Upper lobe of right lung (tissue), 1 donor: ENCODE measurements at regions not wholly inside any gene's neighbourhood (a gene's known extent, or its start where the extent isn't known, plus 50 kb on each side); places are given as distances from the start of the nearest gene placed in this dataset.
"Not testable (repeated sequence)": the region's sequence is repeated elsewhere in the genome, so short reads cannot be mapped to it uniquely, and the experiment has no call there.

Experiments
- ATAC-seq: fragments of 200-7000 bp; cut with Tn5 transposase; one replicate; pipeline ENCODE4 v1.9.1; 2020; ENCODE audit warnings: mild to moderate bottlenecking, moderate library complexity
- DNase-seq: peaks from one replicate; pipeline ENCODE4 v3.0.0-alpha.2; 2020
- H3K27ac ChIP-seq: fragments of 200-600 bp; one replicate; pipeline ENCODE4 v1.8.0; 2022
- H3K27me3 ChIP-seq: fragments of 200-600 bp; one replicate; pipeline ENCODE4 v1.8.0; 2022; ENCODE audit warnings: mild to moderate bottlenecking
- H3K36me3 ChIP-seq: fragments of 200-600 bp; one replicate; pipeline ENCODE4 v1.8.0; 2022
- H3K4me1 ChIP-seq: fragments of 200-600 bp; one replicate; pipeline ENCODE4 v1.8.0; 2022
- H3K4me3 ChIP-seq: fragments of 200-600 bp; one replicate; pipeline ENCODE4 v1.8.0; 2022; ENCODE audit warnings: mild to moderate bottlenecking
- H3K9me3 ChIP-seq: fragments of 200-600 bp; one replicate; pipeline ENCODE4 v1.8.0; 2022
- CTCF ChIP-seq: fragments of 200-600 bp; IDR thresholded peaks from one replicate; pipeline ENCODE4 v1.8.0; 2022; ENCODE audit warnings: antibody characterized with exemption
- intact Hi-C: fragments of 100-400 bp; cut with DNase I; formaldehyde crosslinking; loops from one replicate; pipeline ENCODE4 v1.11.0; 2022
- donor health status: DM: no; HTN: yes; CAD: no; lungs with severe emphysema.

- no peak for ATAC-seq
- Histone ChIP-seq H3K4me3 (no peak overlapping the region), H3K36me3 (no peaks in the 10 kb centered on the region), H3K27ac (no peak overlapping the region), H3K4me1 (no peaks in the 10 kb centered on the region), H3K9me3 (no peaks in the 10 kb centered on the region), H3K27me3 (no peaks in the 10 kb centered on the region)
- intact Hi-C loops: no loop called here
- no peak for TF ChIP-seq CTCF
- no peak for DNase-seq
Measured at GRCh38 chr12:60752589-60752988, 1156.8 kb downstream of the SLC16A7 start.

GRCh38 chr12:60758224-60758623 lies 1162.4 kb downstream of the SLC16A7 start:
- H3K36me3 ChIP-seq: no peaks in the 10 kb centered on the region

GRCh38 chr12:60760965-60761364 lies 1165.1 kb downstream of the SLC16A7 start:
- intact Hi-C loops: no loop called here
- Histone ChIP-seq H3K27ac (no peak overlapping the region), H3K36me3 (no peaks in the 10 kb centered on the region), H3K4me3 (no peak overlapping the region), H3K4me1 (no peaks in the 10 kb centered on the region), H3K27me3 (no peaks in the 10 kb centered on the region), H3K9me3 (no peaks in the 10 kb centered on the region)
- no peak for TF ChIP-seq CTCF
- no peak for ATAC-seq
- DNase-seq: no peak

More at GRCh38 chr12:60758224-60758623, 1162.4 kb downstream of the SLC16A7 start:
- Histone ChIP-seq H3K27ac (no peak overlapping the region), H3K9me3 (no peaks in the 10 kb centered on the region), H3K27me3 (no peaks in the 10 kb centered on the region), H3K4me3 (no peak overlapping the region), H3K4me1 (no peaks in the 10 kb centered on the region)
- DNase-seq (no peak), ATAC-seq (no peak)
- intact Hi-C loops: no loop called here
- TF ChIP-seq CTCF: no peak

- H3K27me3 ChIP-seq, intact Hi-C loops, H3K9me3 ChIP-seq, H3K4me1 ChIP-seq, H3K36me3 ChIP-seq, ATAC-seq, DNase-seq, H3K27ac ChIP-seq, H3K4me3 ChIP-seq: not testable (repeated sequence)
Measured at GRCh38 chr12:60801166-60801565, 1205.3 kb downstream of the SLC16A7 start.

- no peaks in the 10 kb centered on the region for H3K9me3 ChIP-seq
- no peak for TF ChIP-seq CTCF
- no peak overlapping the region for H3K4me3 ChIP-seq
- no peaks in the 10 kb centered on the region for H3K36me3 ChIP-seq
- no peaks in the 10 kb centered on the region for H3K4me1 ChIP-seq
- intact Hi-C loops: no loop called here
- H3K27ac ChIP-seq: no peak overlapping the region
- ATAC-seq: no peak
- no peak for DNase-seq
- no peaks in the 10 kb centered on the region for H3K27me3 ChIP-seq
Measured at GRCh38 chr12:60803147-60803546, 1207.3 kb downstream of the SLC16A7 start.

- no peak overlapping the region for H3K4me3 ChIP-seq
- H3K9me3 ChIP-seq: no peaks in the 10 kb centered on the region
- no peak for ATAC-seq
- H3K27me3 ChIP-seq: no peaks in the 10 kb centered on the region
- intact Hi-C loops: no loop called here
- no peak overlapping the region for H3K27ac ChIP-seq
- no peaks in the 10 kb centered on the region for H3K36me3 ChIP-seq
- no peak for TF ChIP-seq CTCF
- H3K4me1 ChIP-seq: no peaks in the 10 kb centered on the region
- DNase-seq: no peak
Measured at GRCh38 chr12:60805364-60805763, 1209.5 kb downstream of the SLC16A7 start.
